ENCODE measurements at regions not wholly inside any gene's neighbourhood (a gene's known extent, or its start where the extent isn't known, plus 50 kb on each side); places are given as distances from the start of the nearest gene placed in this dataset.

- Histone ChIP-seq H3K36me3 (no peaks in the 10 kb centered on the region), H3K4me1 (no peaks in the 10 kb centered on the region), H3K27ac (no peak overlapping the region), H3K27me3 (no peaks in the 10 kb centered on the region), H3K9me3 (no peaks in the 10 kb centered on the region), H3K4me3 (no peak overlapping the region)
- TF ChIP-seq CTCF (IDR thresholded peaks at IDR 0.05) (no peak), POLR2A (IDR thresholded peaks at IDR 0.05) (no peak)
- DNase-seq (ENCODE audit: low spot score in 2 of 2) = no peak
Measured at GRCh38 chr13:59303433-59303832, 860.3 kb downstream of the DIAPH3 start.

- Histone ChIP-seq H3K27ac (no peak overlapping the region), H3K36me3 (no peaks in the 10 kb centered on the region), H3K4me3 (no peak overlapping the region), H3K4me1 (no peaks in the 10 kb centered on the region), H3K9me3 (no peaks in the 10 kb centered on the region), H3K27me3 (no peaks in the 10 kb centered on the region)
- 94 to 100% methylated on average over 1 of the region's 1 CpG for WGBS, 2 donors
- DNase-seq (ENCODE audit: low spot score in 2 of 2) = no peak
- no peak for TF ChIP-seq POLR2A (IDR thresholded peaks at IDR 0.05)
- TF ChIP-seq EP300 (IDR thresholded peaks at IDR 0.05) = no peak
- TF ChIP-seq CTCF (IDR thresholded peaks at IDR 0.05) = no peak
Measured at GRCh38 chr13:59304596-59304995, 859.1 kb downstream of the DIAPH3 start.

GRCh38 chr13:59305896-59306295 lies 857.8 kb downstream of the DIAPH3 start:
- WGBS, 2 donors = 91 to 93% methylated on average over 4 of the region's 4 CpGs
- H3K27ac ChIP-seq = no peak overlapping the region
- no peak for TF ChIP-seq EP300 (IDR thresholded peaks at IDR 0.05)
- TF ChIP-seq POLR2A (IDR thresholded peaks at IDR 0.05) = no peak
- TF ChIP-seq CTCF (IDR thresholded peaks at IDR 0.05) = no peak
- no peaks in the 10 kb centered on the region for H3K4me1 ChIP-seq
- H3K9me3 ChIP-seq = no peaks in the 10 kb centered on the region
- DNase-seq (ENCODE audit: low spot score in 2 of 2) = no peak
- no peaks in the 10 kb centered on the region for H3K36me3 ChIP-seq
- no peaks in the 10 kb centered on the region for H3K27me3 ChIP-seq
- H3K4me3 ChIP-seq = no peak overlapping the region

- TF ChIP-seq EP300 (IDR thresholded peaks at IDR 0.05) (no peak), POLR2A (IDR thresholded peaks at IDR 0.05) (no peak), CTCF (IDR thresholded peaks at IDR 0.05) (no peak)
- 93 to 96% methylated on average over 3 of the region's 3 CpGs for WGBS, 2 donors
Measured at GRCh38 chr13:59312776-59313175, 851.0 kb downstream of the DIAPH3 start.

GRCh38 chr13:59318320-59318930 lies 845.3 kb downstream of the DIAPH3 start:
- H3K4me3 ChIP-seq = no peak overlapping the region
- DNase-seq (ENCODE audit: low spot score in 2 of 2) = peak; percentile 31 to 71
- H3K27ac ChIP-seq = no peak overlapping the region
- no peaks in the 10 kb centered on the region for H3K4me1 ChIP-seq
- 36 to 40% methylated on average over 4 of the region's 4 CpGs for WGBS, 2 donors
- no peaks in the 10 kb centered on the region for H3K27me3 ChIP-seq
- H3K36me3 ChIP-seq = no peaks in the 10 kb centered on the region
- H3K9me3 ChIP-seq = no peaks in the 10 kb centered on the region
- TF ChIP-seq EP300 (IDR thresholded peaks at IDR 0.05) = no peak
- TF ChIP-seq POLR2A (IDR thresholded peaks at IDR 0.05) = no peak
- TF ChIP-seq CTCF (IDR thresholded peaks at IDR 0.05) = peak; percentile 37 to 77 (median 50)

More at GRCh38 chr13:59312776-59313175, 851.0 kb downstream of the DIAPH3 start:
- no peak for DNase-seq (ENCODE audit: low spot score in 2 of 2)
- H3K27me3 ChIP-seq = no peaks in the 10 kb centered on the region
- no peaks in the 10 kb centered on the region for H3K36me3 ChIP-seq
- H3K4me1 ChIP-seq = no peaks in the 10 kb centered on the region
- H3K4me3 ChIP-seq = no peak overlapping the region
- no peaks in the 10 kb centered on the region for H3K9me3 ChIP-seq
- H3K27ac ChIP-seq = no peak overlapping the region

Measured in tibial nerve (tissue), 4 donors.